Mesenchymal stem cell (in vitro differentiated cells and primary cell): ENCODE measurements at regions not wholly inside any gene's neighbourhood (a gene's known extent, or its start where the extent isn't known, plus 50 kb on each side); places are given as distances from the start of the nearest gene placed in this dataset.

Experiments used
- DNase-seq: peaks from one replicate; pipeline ENCODE4 v3.0.0-alpha.2; 2013
- H2AFZ ChIP-seq: one replicate; pipeline ENCODE4 v1.6.1; 2013; ENCODE audit warnings: low read depth, mild to moderate bottlenecking, control low read depth, inconsistent platforms, low read length, moderate library complexity
- H2AK5ac ChIP-seq: 2 replicates; pipeline ENCODE4 v1.6.1; 2013; ENCODE audit warnings: low read length, moderate library complexity, mild to moderate bottlenecking, inconsistent platforms; ENCODE audit not compliant: severe bottlenecking
- H2BK120ac ChIP-seq: one replicate; pipeline ENCODE4 v1.6.1; 2013; ENCODE audit warnings: low read depth, mild to moderate bottlenecking, inconsistent platforms, low read length, moderate library complexity
- H2BK12ac ChIP-seq, 2 experiments: one replicate each; pipeline ENCODE4 v1.6.1; 2013; ENCODE audit warnings: inconsistent platforms in 2 of 2, low read length in 2 of 2, mild to moderate bottlenecking in 2 of 2, moderate library complexity in 2 of 2, control low read depth in 1 of 2
- H2BK15ac ChIP-seq: one replicate; pipeline ENCODE4 v1.6.1; 2013; ENCODE audit warnings: mild to moderate bottlenecking, low read depth, inconsistent platforms; ENCODE audit not compliant: poor library complexity, severe bottlenecking
- H2BK5ac ChIP-seq: 2 replicates; pipeline ENCODE4 v1.6.1; 2013; ENCODE audit warnings: low read depth, mild to moderate bottlenecking, low read length, control low read depth, inconsistent platforms; ENCODE audit not compliant: poor library complexity, severe bottlenecking
- H3K14ac ChIP-seq, 2 experiments: one replicate each; pipeline ENCODE4 v1.6.1; 2013; ENCODE audit warnings: inconsistent platforms in 2 of 2, low read length in 2 of 2, control low read depth in 1 of 2, mild to moderate bottlenecking in 1 of 2, moderate library complexity in 1 of 2
- H3K18ac ChIP-seq, 2 experiments: one replicate each; pipeline ENCODE4 v1.6.1; 2013; ENCODE audit warnings: inconsistent platforms in 2 of 2, low read length in 2 of 2, control low read depth in 1 of 2, low read depth in 1 of 2, mild to moderate bottlenecking in 1 of 2
- H3K23ac ChIP-seq, 2 experiments: one replicate each; pipeline ENCODE4 v1.6.1; 2013; ENCODE audit warnings: inconsistent platforms in 2 of 2, low read length in 2 of 2, mild to moderate bottlenecking in 2 of 2, moderate library complexity in 2 of 2, control low read depth in 1 of 2
- H3K27ac ChIP-seq: 2 replicates; pipeline ENCODE4 v1.5.1; 2013; ENCODE audit warnings: mild to moderate bottlenecking, moderate library complexity, low read length, control low read depth, inconsistent platforms; ENCODE audit not compliant: poor library complexity, severe bottlenecking
- H3K27me3 ChIP-seq, 2 experiments: 2 replicates each; pipeline versions ENCODE4 v1.6.1 to v1.7.0; 2013; ENCODE audit warnings: low read length in 2 of 2, mild to moderate bottlenecking in 2 of 2, moderate library complexity in 2 of 2, control low read depth in 1 of 2, inconsistent platforms in 1 of 2; ENCODE audit not compliant: control insufficient read depth in 1 of 2, insufficient read depth in 1 of 2
- H3K36me3 ChIP-seq, 2 experiments: 2 replicates each; pipeline versions ENCODE4 v1.6.1 to v1.7.0; 2013; ENCODE audit warnings: low read length in 2 of 2, control low read depth in 1 of 2, inconsistent platforms in 1 of 2, low read depth in 1 of 2, mild to moderate bottlenecking in 1 of 2; ENCODE audit not compliant: insufficient read depth in 2 of 2, control insufficient read depth in 1 of 2
- H3K4ac ChIP-seq, 2 experiments: one replicate each; pipeline ENCODE4 v1.6.1; 2013; ENCODE audit warnings: inconsistent platforms in 2 of 2, low read length in 2 of 2, mild to moderate bottlenecking in 2 of 2, moderate library complexity in 2 of 2, control low read depth in 1 of 2, low read depth in 1 of 2
- H3K4me1 ChIP-seq: 2 replicates; pipeline ENCODE4 v1.6.1; 2013; ENCODE audit warnings: low read depth, low read length, control low read depth; ENCODE audit not compliant: control insufficient read depth, insufficient read depth
- H3K4me2 ChIP-seq: 2 replicates; pipeline ENCODE4 v1.6.1; 2013; ENCODE audit warnings: low read length, mild to moderate bottlenecking, inconsistent platforms; ENCODE audit not compliant: poor library complexity, severe bottlenecking
- H3K4me3 ChIP-seq, 2 experiments: 2 replicates each; pipeline versions ENCODE4 v1.5.1 to v1.7.0; 2013; ENCODE audit warnings: low read length in 2 of 2, mild to moderate bottlenecking in 2 of 2, control low read depth in 1 of 2, low read depth in 1 of 2; ENCODE audit not compliant: insufficient read depth in 1 of 2
- H3K79me1 ChIP-seq: replicated peaks from 2 replicates; pipeline ENCODE4 v1.6.1; 2013; ENCODE audit warnings: mild to moderate bottlenecking, control low read depth, low read length, inconsistent platforms; ENCODE audit not compliant: poor library complexity, severe bottlenecking
- H3K9ac ChIP-seq: 2 replicates; pipeline ENCODE4 v1.7.0; 2013; ENCODE audit warnings: mild to moderate bottlenecking, low read length, moderate library complexity
- H3K9me3 ChIP-seq: 2 replicates; pipeline ENCODE4 v1.7.0; 2013; ENCODE audit warnings: mild to moderate bottlenecking, low read length; ENCODE audit not compliant: control insufficient read depth
- H4K8ac ChIP-seq: one replicate; pipeline ENCODE4 v1.6.1; 2013; ENCODE audit warnings: inconsistent platforms, mild to moderate bottlenecking, low read length, moderate library complexity
- H4K91ac ChIP-seq: one replicate; pipeline ENCODE4 v1.6.1; 2013; ENCODE audit warnings: mild to moderate bottlenecking, low read length, inconsistent platforms
- WGBS: methylation state at CpG from one replicate; pipeline ENCODE4 v1.1.7; 2013; ENCODE audit warnings: mixed read lengths; 5-methylcytosine and 5-hydroxymethylcytosine counted together

DNA sequence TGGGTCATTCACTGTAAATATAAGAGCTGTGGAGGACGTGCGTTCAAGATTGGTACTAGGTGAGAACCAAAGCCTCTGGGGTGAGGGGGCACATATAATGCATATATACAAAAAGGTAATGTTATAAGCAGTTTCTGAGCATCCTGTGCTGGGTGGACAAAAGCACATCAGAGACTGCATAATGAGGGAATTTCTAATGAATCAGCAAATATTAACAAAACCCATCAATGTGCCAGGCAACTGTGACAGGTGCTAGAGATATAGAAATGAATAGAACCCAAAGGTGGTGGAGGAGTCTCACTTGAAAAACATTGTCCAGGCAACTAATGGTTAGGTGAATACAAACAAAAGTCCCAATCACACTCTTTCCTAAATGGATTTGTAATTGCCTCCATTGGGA lies 74.7 kb downstream of the GPR65 start:
- Histone ChIP-seq H3K36me3 (no peaks in the 10 kb centered on the region), H3K18ac (no peak overlapping the region), H2AFZ (no peak overlapping the region), H3K4me1 (no peaks in the 10 kb centered on the region), H2AK5ac (no peak overlapping the region), H3K4me2 (no peak overlapping the region), H2BK15ac (no peak overlapping the region), H3K4ac (no peak overlapping the region), H2BK120ac (no peak overlapping the region), H3K27me3 (peaks cover 0 to 3% of the 10 kb centered on the region in 2 experiments), H2BK12ac (no peak overlapping the region), H2BK5ac (no peak overlapping the region), H3K9me3 (no peaks in the 10 kb centered on the region), H3K27ac (no peak overlapping the region), H4K8ac (no peak overlapping the region), H3K14ac (no peak overlapping the region), H3K23ac (no peak overlapping the region), H3K9ac (no peak overlapping the region), H4K91ac (no peak overlapping the region), H3K4me3 (no peak overlapping the region), H3K79me1 (no peaks in the 10 kb centered on the region)
- WGBS: 86% methylated on average over 2 of the region's 2 CpGs
- no peak for DNase-seq

GRCh38 chr14:88085736-88086135 lies 80.8 kb downstream of the GPR65 start:
- Histone ChIP-seq H2BK12ac (no peak overlapping the region), H3K27ac (no peak overlapping the region), H3K79me1 (no peaks in the 10 kb centered on the region), H4K8ac (no peak overlapping the region), H3K27me3 (no peaks in the 10 kb centered on the region), H2BK120ac (no peak overlapping the region), H3K9me3 (no peaks in the 10 kb centered on the region), H2AK5ac (no peak overlapping the region), H2BK15ac (no peak overlapping the region), H3K14ac (no peak overlapping the region), H2AFZ (no peak overlapping the region), H4K91ac (no peak overlapping the region), H2BK5ac (no peak overlapping the region), H3K4me1 (no peaks in the 10 kb centered on the region), H3K4me2 (no peak overlapping the region), H3K23ac (no peak overlapping the region), H3K4ac (no peak overlapping the region), H3K36me3 (no peaks in the 10 kb centered on the region), H3K9ac (no peak overlapping the region), H3K4me3 (no peak overlapping the region), H3K18ac (no peak overlapping the region)
- no CpG with 5 or more reads among the region's 1 CpG for whole genome bisulfite sequencing
- DNase-seq: no peak

- no peak overlapping the region for H3K4me2 ChIP-seq
- no peak overlapping the region for H2BK5ac ChIP-seq
- no peak overlapping the region for H2AFZ ChIP-seq
- H2BK15ac ChIP-seq: no peak overlapping the region
- no peak overlapping the region for H2BK12ac ChIP-seq
- H2BK120ac ChIP-seq: no peak overlapping the region
- H3K4me3 ChIP-seq: no peak overlapping the region
- H3K18ac ChIP-seq: no peak overlapping the region
- no peaks in the 10 kb centered on the region for H3K27me3 ChIP-seq
- H3K9me3 ChIP-seq: no peaks in the 10 kb centered on the region
- no peak for DNase-seq
- H3K4me1 ChIP-seq: no peaks in the 10 kb centered on the region
- no peaks in the 10 kb centered on the region for H3K79me1 ChIP-seq
- no peak overlapping the region for H3K23ac ChIP-seq
- no peak overlapping the region for H3K9ac ChIP-seq
- H3K36me3 ChIP-seq: no peaks in the 10 kb centered on the region
- H4K8ac ChIP-seq: no peak overlapping the region
- H4K91ac ChIP-seq: no peak overlapping the region
- no peak overlapping the region for H3K27ac ChIP-seq
- no peak overlapping the region for H3K14ac ChIP-seq
- no peak overlapping the region for H2AK5ac ChIP-seq
- no peak overlapping the region for H3K4ac ChIP-seq
Observed at GRCh38 chr14:88089445-88089844, 84.5 kb downstream of the GPR65 start.

DNA sequence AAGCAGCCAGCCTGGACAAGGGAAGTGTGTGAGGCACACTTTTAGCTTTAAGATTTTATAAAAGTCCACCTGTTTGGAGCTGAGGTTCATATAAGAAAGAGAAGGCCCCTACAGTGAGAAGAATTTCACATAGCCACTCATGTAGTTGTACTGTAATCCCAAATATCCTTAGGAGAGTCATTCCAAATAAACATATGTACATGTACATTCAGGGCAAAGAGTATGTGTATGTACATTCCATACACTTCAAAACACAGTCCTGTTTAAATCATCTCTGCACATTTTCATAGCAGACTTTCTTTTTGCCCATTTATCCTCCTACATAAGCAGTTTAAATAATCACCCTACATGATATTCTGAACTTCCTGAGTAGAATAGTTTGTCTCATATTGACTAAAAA lies 87.6 kb downstream of the GPR65 start:
- no peaks in the 10 kb centered on the region for H3K36me3 ChIP-seq
- no peak overlapping the region for H2AFZ ChIP-seq
- H3K9ac ChIP-seq: no peak overlapping the region
- no peak overlapping the region for H3K23ac ChIP-seq
- H3K27ac ChIP-seq: no peak overlapping the region
- H3K79me1 ChIP-seq: no peaks in the 10 kb centered on the region
- no peak overlapping the region for H3K18ac ChIP-seq
- no peak overlapping the region for H4K91ac ChIP-seq
- H3K4me1 ChIP-seq: no peaks in the 10 kb centered on the region
- H4K8ac ChIP-seq: no peak overlapping the region
- no peaks in the 10 kb centered on the region for H3K27me3 ChIP-seq
- H3K14ac ChIP-seq: no peak overlapping the region
- no peak overlapping the region for H2BK5ac ChIP-seq
- H2AK5ac ChIP-seq: no peak overlapping the region
- no peak overlapping the region for H3K4ac ChIP-seq
- no peak overlapping the region for H3K4me3 ChIP-seq
- H3K4me2 ChIP-seq: no peak overlapping the region
- H2BK15ac ChIP-seq: no peak overlapping the region
- H2BK12ac ChIP-seq: no peak overlapping the region
- no peak for DNase-seq
- no peak overlapping the region for H2BK120ac ChIP-seq
- no peaks in the 10 kb centered on the region for H3K9me3 ChIP-seq
